Right lobe of liver (tissue), 6 donors: ENCODE measurements at regions not wholly inside any gene's neighbourhood (a gene's known extent, or its start where the extent isn't known, plus 50 kb on each side); places are given as distances from the start of the nearest gene placed in this dataset.

ENCODE experiments used
- ATAC-seq, 4 donors: fragments of 200-7000 bp; cut with Tn5 transposase; one replicate each; pipeline ENCODE4 v1.9.1; 2020; ENCODE audit warnings: mild to moderate bottlenecking in 4 of 4, moderate library complexity in 4 of 4
- DNase-seq, 3 donors: peaks; one replicate each; pipeline ENCODE4 v3.0.0-alpha.2; 2020
- H3K27ac ChIP-seq, 3 donors: fragments of 200-600 bp; one replicate each; pipeline ENCODE4 v1.8.0; 2022
- H3K27me3 ChIP-seq, 2 donors: fragments of 200-600 bp; one replicate each; pipeline ENCODE4 v1.8.0; 2022
- H3K36me3 ChIP-seq, 4 donors: fragments of 200-600 bp; sonication (generic) in 1 of 4; one replicate each; pipeline versions ENCODE4 v1.5.1 to v1.8.0; 2017 to 2022; ENCODE audit warnings: control low read depth in 1 of 4
- H3K4me1 ChIP-seq, 4 donors: fragments of 200-600 bp; sonication (generic) in 1 of 4; one replicate each; pipeline versions ENCODE4 v1.5.1 to v1.8.0; 2017 to 2022; ENCODE audit warnings: control low read depth in 1 of 4
- H3K4me3 ChIP-seq, 3 donors: fragments of 200-600 bp; one replicate each; pipeline ENCODE4 v1.8.0; 2022
- H3K9me3 ChIP-seq, 4 donors: fragments of 200-600 bp; sonication (generic) in 1 of 4; one replicate each; pipeline versions ENCODE4 v1.5.1 to v1.8.0; 2017 to 2022; ENCODE audit warnings: control low read depth in 1 of 4
- CTCF ChIP-seq, 4 donors: fragments of 200-600 bp in 3 of 4; fragments of 450-650 bp in 1 of 4; IDR thresholded peaks; one replicate each; pipeline versions ENCODE4 v1.5.1 to v1.8.0; 2016 to 2022; ENCODE audit warnings: antibody characterized with exemption in 4 of 4, mild to moderate bottlenecking in 2 of 4
- POLR2A ChIP-seq: fragments of 450-650 bp; IDR thresholded peaks from one replicate; pipeline ENCODE4 v1.6.1; 2017; ENCODE audit warnings: antibody characterized with exemption, mild to moderate bottlenecking
- whole genome bisulfite sequencing: methylation state at CpG from one replicate; pipeline ENCODE4 v1.1.6; 2018; ENCODE audit warnings: low coverage, low lambda C conversion rate; ENCODE audit not compliant: insufficient coverage; ENCODE audit errors: missing lambda C conversion rate; 5-methylcytosine and 5-hydroxymethylcytosine counted together
- intact Hi-C, 2 donors: fragments of 100-400 bp; cut with DNase I; formaldehyde crosslinking; loops; one replicate each; pipeline versions ENCODE4 v1.11.2 to v1.14.1; 2022
- donor health status: DM: no; HTN: yes; CAD: no.
- donor health status: DM: no; HTN: no; CAD: no.
- donor health status: DM: no; HTN: no; CAD: no.
- donor health status: DM: no; HTN: yes; CAD: no.
- donor health status: DM: no; HTN: yes; CAD: no.

GRCh38 chr6:9095137-9095536 lies 659.8 kb upstream of the SLC35B3 start:
- Histone ChIP-seq H3K4me3 (no peak overlapping the region), H3K27ac (no peak overlapping the region), H3K36me3 (no peaks in the 10 kb centered on the region), H3K4me1 (no peaks in the 10 kb centered on the region), H3K9me3 (no peaks in the 10 kb centered on the region), H3K27me3 (no peaks in the 10 kb centered on the region)
- 87% methylated on average over 6 of the region's 6 CpGs for WGBS
- TF ChIP-seq POLR2A (no peak), CTCF (IDR thresholded peaks at IDR 0.05) (no peak)
- no peak for DNase-seq
- intact Hi-C loops = no loop called here
- ATAC-seq = no peak

GRCh38 chr6:9089724-9090123 lies 654.4 kb upstream of the SLC35B3 start:
- Histone ChIP-seq H3K4me3 (no peak overlapping the region), H3K27me3 (no peaks in the 10 kb centered on the region), H3K4me1 (no peaks in the 10 kb centered on the region), H3K36me3 (no peaks in the 10 kb centered on the region), H3K27ac (no peak overlapping the region), H3K9me3 (no peaks in the 10 kb centered on the region)
- TF ChIP-seq CTCF (IDR thresholded peaks at IDR 0.05) = no peak
- no peak for TF ChIP-seq POLR2A
- DNase-seq (no peak), ATAC-seq (no peak)
- intact Hi-C loops = no loop called here
- 71% methylated on average over 1 of the region's 1 CpG for WGBS

- intact Hi-C loops = no loop called here
- no peak for TF ChIP-seq POLR2A
- TF ChIP-seq CTCF (IDR thresholded peaks at IDR 0.05) = no peak
- H3K9me3 ChIP-seq = no peaks in the 10 kb centered on the region
- H3K27me3 ChIP-seq = no peaks in the 10 kb centered on the region
- no peaks in the 10 kb centered on the region for H3K4me1 ChIP-seq
- WGBS = 77% methylated on average over 4 of the region's 5 CpGs
- no peak overlapping the region for H3K4me3 ChIP-seq
- DNase-seq (no peak), ATAC-seq (no peak)
- H3K36me3 ChIP-seq = no peaks in the 10 kb centered on the region
- no peak overlapping the region for H3K27ac ChIP-seq
These were observed 652.1 kb upstream of the SLC35B3 start for GRCh38 chr6:9087470-9087869.

GRCh38 chr6:9086331-9086730 lies 651.0 kb upstream of the SLC35B3 start:
- TF ChIP-seq CTCF (IDR thresholded peaks at IDR 0.05) = no peak
- no peak for TF ChIP-seq POLR2A
- H3K9me3 ChIP-seq = no peaks in the 10 kb centered on the region
- intact Hi-C loops = no loop called here
- no peaks in the 10 kb centered on the region for H3K27me3 ChIP-seq
- H3K27ac ChIP-seq = no peak overlapping the region
- no peak for ATAC-seq
- H3K4me3 ChIP-seq = no peak overlapping the region
- H3K4me1 ChIP-seq = peaks cover 0 to 4% (median 0%) of the 10 kb centered on the region in 4 donors
- no peaks in the 10 kb centered on the region for H3K36me3 ChIP-seq
- no peak for DNase-seq
- 62% methylated on average over 4 of the region's 4 CpGs for WGBS

- Histone ChIP-seq H3K36me3 (no peaks in the 10 kb centered on the region), H3K9me3 (no peaks in the 10 kb centered on the region), H3K4me1 (peaks cover 0 to 4% (median 0%) of the 10 kb centered on the region in 4 donors), H3K27me3 (no peaks in the 10 kb centered on the region), H3K4me3 (no peak overlapping the region), H3K27ac (no peak overlapping the region)
- no peak for DNase-seq
- intact Hi-C loops = no loop called here
- ATAC-seq = no peak
- 88% methylated on average over 1 of the region's 1 CpG for WGBS
- TF ChIP-seq POLR2A (no peak), CTCF (IDR thresholded peaks at IDR 0.05) (no peak)
These were observed 650.3 kb upstream of the SLC35B3 start for GRCh38 chr6:9085709-9086070.
